ENCODE measurements at regions not wholly inside any gene's neighbourhood (a gene's known extent, or its start where the extent isn't known, plus 50 kb on each side); places are given as distances from the start of the nearest gene placed in this dataset.

- Histone ChIP-seq H3K36me3 (no peaks in the 10 kb centered on the region), H3K27ac (no peak overlapping the region), H3K4me3 (no peak overlapping the region), H3K9me3 (no peaks in the 10 kb centered on the region), H3K4me1 (replicated peaks) (no peaks in the 10 kb centered on the region), H3K27me3 (replicated peaks; ENCODE audit: insufficient read depth) (no peaks in the 10 kb centered on the region)
- intact Hi-C loops (cut with DNase I) = no loop called here
- TF ChIP-seq POLR2AphosphoS5 (IDR thresholded peaks at IDR 0.05) (no peak), CTCF (IDR thresholded peaks at IDR 0.05) (no peak)
- WGBS = 92% methylated on average over 1 of the region's 1 CpG
- DNase-seq (ENCODE audit: low spot score) = no peak
These were observed 65.9 kb upstream of the KLF12 start for GRCh38 chr13:74200081-74200480.

GRCh38 chr13:74197677-74198429 is 63.6 kb upstream of the KLF12 start:
- intact Hi-C loops (cut with DNase I) = no loop called here
- H3K9me3 ChIP-seq = no peaks in the 10 kb centered on the region
- no peak for DNase-seq (ENCODE audit: low spot score)
- TF ChIP-seq CTCF (IDR thresholded peaks at IDR 0.05) = no peak
- 64% methylated on average over 4 of the region's 4 CpGs for WGBS
- H3K4me3 ChIP-seq = no peak overlapping the region
- H3K36me3 ChIP-seq = no peaks in the 10 kb centered on the region
- no peak overlapping the region for H3K27ac ChIP-seq
- no peaks in the 10 kb centered on the region for H3K4me1 ChIP-seq (replicated peaks)
- no peaks in the 10 kb centered on the region for H3K27me3 ChIP-seq (replicated peaks; ENCODE audit: insufficient read depth)

GRCh38 chr13:74194846-74195245 is 60.6 kb upstream of the KLF12 start:
- TF ChIP-seq POLR2AphosphoS5 (IDR thresholded peaks at IDR 0.05) (no peak), CTCF (IDR thresholded peaks at IDR 0.05) (no peak), POLR2A (IDR thresholded peaks at IDR 0.05) (no peak)

GRCh38 chr13:74193391-74193790 is 59.2 kb upstream of the KLF12 start:
- Histone ChIP-seq H3K4me3 (no peak overlapping the region), H3K4me1 (replicated peaks) (no peaks in the 10 kb centered on the region), H3K27me3 (replicated peaks; ENCODE audit: insufficient read depth) (no peaks in the 10 kb centered on the region), H3K27ac (no peak overlapping the region), H3K9me3 (no peaks in the 10 kb centered on the region), H3K36me3 (no peaks in the 10 kb centered on the region)
- intact Hi-C loops (cut with DNase I) = no loop called here
- WGBS = 97% methylated on average over 1 of the region's 1 CpG
- DNase-seq (ENCODE audit: low spot score) = no peak
- TF ChIP-seq POLR2A (IDR thresholded peaks at IDR 0.05) (no peak), CTCF (IDR thresholded peaks at IDR 0.05) (no peak), POLR2AphosphoS5 (IDR thresholded peaks at IDR 0.05) (no peak)

More at GRCh38 chr13:74194846-74195245, 60.6 kb upstream of the KLF12 start:
- Histone ChIP-seq H3K4me3 (no peak overlapping the region), H3K9me3 (no peaks in the 10 kb centered on the region), H3K27me3 (replicated peaks; ENCODE audit: insufficient read depth) (no peaks in the 10 kb centered on the region), H3K36me3 (no peaks in the 10 kb centered on the region), H3K27ac (no peak overlapping the region), H3K4me1 (replicated peaks) (no peaks in the 10 kb centered on the region)
- no peak for DNase-seq (ENCODE audit: low spot score)
- intact Hi-C loops (cut with DNase I) = no loop called here
- 63% methylated on average over 2 of the region's 2 CpGs for WGBS

- Histone ChIP-seq H3K4me1 (replicated peaks) (no peaks in the 10 kb centered on the region), H3K36me3 (no peaks in the 10 kb centered on the region), H3K27me3 (replicated peaks; ENCODE audit: insufficient read depth) (no peaks in the 10 kb centered on the region), H3K9me3 (no peaks in the 10 kb centered on the region), H3K27ac (no peak overlapping the region), H3K4me3 (no peak overlapping the region)
- no peak for DNase-seq (ENCODE audit: low spot score)
- intact Hi-C loops (cut with DNase I) = no loop called here
- WGBS = 39% methylated on average over 3 of the region's 3 CpGs
- TF ChIP-seq POLR2AphosphoS5 (IDR thresholded peaks at IDR 0.05) (no peak), CTCF (IDR thresholded peaks at IDR 0.05) (no peak), POLR2A (IDR thresholded peaks at IDR 0.05) (no peak)
These were observed 57.2 kb upstream of the KLF12 start for GRCh38 chr13:74191410-74191809.
